Kidney (tissue), 13 donors: ENCODE measurements at regions not wholly inside any gene's neighbourhood (a gene's known extent, or its start where the extent isn't known, plus 50 kb on each side); places are given as distances from the start of the nearest gene placed in this dataset.

ENCODE experiments used
- DNase-seq, 5 donors: peaks; one replicate each; pipeline ENCODE4 v3.0.0-alpha.2; 2013 to 2020
- FAIRE-seq: peaks from 2 replicates; lab custom pipeline; 2012; peaks lifted over from hg19 to GRCh38; lab: Jason Lieb, UNC
- H3K27ac ChIP-seq, 2 donors: one replicate each; pipeline ENCODE4 v1.7.0; 2013; ENCODE audit warnings: low read depth in 2 of 2, low read length in 2 of 2, inconsistent platforms in 1 of 2
- H3K27me3 ChIP-seq: one replicate; pipeline ENCODE4 v1.7.1; 2013; ENCODE audit warnings: low read length, inconsistent platforms; ENCODE audit not compliant: control insufficient read depth, insufficient read depth
- H3K36me3 ChIP-seq, 3 donors: one replicate each; pipeline versions ENCODE4 v1.7.0 to v1.7.1; 2013; ENCODE audit warnings: low read length in 3 of 3, control low read depth in 1 of 3, inconsistent platforms in 1 of 3; ENCODE audit not compliant: insufficient read depth in 3 of 3, control insufficient read depth in 2 of 3
- H3K4me1 ChIP-seq, 3 donors: one replicate each; pipeline versions ENCODE4 v1.7.0 to v1.7.1; 2013; ENCODE audit warnings: low read length in 3 of 3, inconsistent platforms in 1 of 3, low read depth in 1 of 3; ENCODE audit not compliant: control insufficient read depth in 2 of 3, insufficient read depth in 2 of 3
- H3K4me3 ChIP-seq, 3 donors: one replicate each; pipeline versions ENCODE4 v1.7.0 to v1.8.1; 2013; ENCODE audit warnings: low read length in 3 of 3, control low read depth in 1 of 3, inconsistent platforms in 1 of 3
- H3K9ac ChIP-seq, 3 donors: one replicate each; pipeline versions ENCODE4 v1.7.0 to v1.7.1; 2013; ENCODE audit warnings: low read length in 3 of 3, control low read depth in 1 of 3, inconsistent platforms in 1 of 3
- H3K9me3 ChIP-seq, 3 donors: one replicate each; pipeline versions ENCODE4 v1.7.0 to v1.7.1; 2013; ENCODE audit warnings: low read length in 3 of 3, control low read depth in 1 of 3, inconsistent platforms in 1 of 3; ENCODE audit not compliant: control insufficient read depth in 2 of 3, insufficient read depth in 1 of 3
- intact Hi-C: fragments of 100-400 bp; cut with DNase I; formaldehyde crosslinking; loops from one replicate; pipeline ENCODE4 v1.11.1; 2022
- TF ChIP-seq, protein P1 (sequence below): IDR thresholded peaks from 3 replicates; pipeline ENCODE4 v1.5.1; 2012; ENCODE audit warnings: mild to moderate bottlenecking, moderate library complexity, borderline replicate concordance; ENCODE audit not compliant: insufficient read depth; ENCODE audit errors: extremely low read depth
- donor health status: control.
- donor health status: control.
- donor health status: control.
- donor health status: control.
- donor health status: control.
- donor health status: DM: yes; HTN: yes; CAD: no.
- donor health status: Normal renal cell carcinoma (clear cell type).

DNA sequence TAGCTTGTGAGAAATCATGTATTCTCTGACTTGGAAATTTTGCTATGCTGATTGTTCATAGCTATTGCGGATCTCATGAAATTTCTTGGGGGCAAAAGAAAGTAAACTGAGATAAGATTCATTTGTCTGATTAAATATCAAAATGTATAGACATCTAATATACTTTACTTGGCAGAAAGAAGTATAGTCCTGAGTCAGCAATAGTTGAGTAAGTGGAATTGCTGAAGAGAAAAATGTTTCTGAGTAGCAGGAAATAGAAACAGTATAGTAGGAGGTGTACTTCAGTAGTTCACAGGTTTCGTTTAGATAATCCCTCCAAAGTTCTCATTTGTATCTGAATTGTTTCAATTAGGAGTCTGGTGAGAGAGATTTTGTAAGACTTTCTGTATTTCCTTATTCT is 705.9 kb downstream of the MCTP2 start:
- no peak for DNase-seq
- no peak overlapping the region for H3K27ac ChIP-seq
- no peaks in the 10 kb centered on the region for H3K9me3 ChIP-seq
- TF ChIP-seq, protein P1, sequence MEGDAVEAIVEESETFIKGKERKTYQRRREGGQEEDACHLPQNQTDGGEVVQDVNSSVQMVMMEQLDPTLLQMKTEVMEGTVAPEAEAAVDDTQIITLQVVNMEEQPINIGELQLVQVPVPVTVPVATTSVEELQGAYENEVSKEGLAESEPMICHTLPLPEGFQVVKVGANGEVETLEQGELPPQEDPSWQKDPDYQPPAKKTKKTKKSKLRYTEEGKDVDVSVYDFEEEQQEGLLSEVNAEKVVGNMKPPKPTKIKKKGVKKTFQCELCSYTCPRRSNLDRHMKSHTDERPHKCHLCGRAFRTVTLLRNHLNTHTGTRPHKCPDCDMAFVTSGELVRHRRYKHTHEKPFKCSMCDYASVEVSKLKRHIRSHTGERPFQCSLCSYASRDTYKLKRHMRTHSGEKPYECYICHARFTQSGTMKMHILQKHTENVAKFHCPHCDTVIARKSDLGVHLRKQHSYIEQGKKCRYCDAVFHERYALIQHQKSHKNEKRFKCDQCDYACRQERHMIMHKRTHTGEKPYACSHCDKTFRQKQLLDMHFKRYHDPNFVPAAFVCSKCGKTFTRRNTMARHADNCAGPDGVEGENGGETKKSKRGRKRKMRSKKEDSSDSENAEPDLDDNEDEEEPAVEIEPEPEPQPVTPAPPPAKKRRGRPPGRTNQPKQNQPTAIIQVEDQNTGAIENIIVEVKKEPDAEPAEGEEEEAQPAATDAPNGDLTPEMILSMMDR, result no peak
- H3K36me3 ChIP-seq, result no peaks in the 10 kb centered on the region
- intact Hi-C loops, result no loop called here
- H3K4me1 ChIP-seq, result no peaks in the 10 kb centered on the region
- no peaks in the 10 kb centered on the region for H3K27me3 ChIP-seq
- no peak overlapping the region for H3K4me3 ChIP-seq
- no peak overlapping the region for H3K9ac ChIP-seq
- no peak for FAIRE-seq

DNA sequence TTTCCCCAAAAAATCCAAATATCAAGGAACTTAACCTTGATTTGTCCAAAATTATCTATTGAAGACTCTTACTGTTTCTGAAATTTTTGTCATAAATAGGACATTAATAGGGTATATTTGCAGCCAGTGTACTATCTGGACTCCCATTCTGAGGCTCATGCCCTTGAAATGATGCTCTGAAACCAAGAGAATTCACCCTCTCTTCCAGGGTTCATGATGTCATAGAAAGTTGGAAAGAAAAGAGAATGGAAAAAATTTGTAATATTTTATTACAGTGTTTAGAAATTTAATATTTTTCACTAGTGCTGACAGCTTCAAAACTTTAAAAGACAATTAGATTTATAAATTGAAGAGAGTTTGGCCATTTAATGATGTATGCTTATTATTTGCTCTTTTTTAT is 712.5 kb downstream of the MCTP2 start:
- no peaks in the 10 kb centered on the region for H3K27me3 ChIP-seq
- no peak overlapping the region for H3K27ac ChIP-seq
- no peak for DNase-seq
- H3K9ac ChIP-seq, result no peak overlapping the region
- H3K4me3 ChIP-seq, result no peak overlapping the region
- intact Hi-C loops, result no loop called here
- no peaks in the 10 kb centered on the region for H3K4me1 ChIP-seq
- no peaks in the 10 kb centered on the region for H3K9me3 ChIP-seq
- TF ChIP-seq, protein P1, result no peak
- no peak for FAIRE-seq
- H3K36me3 ChIP-seq, result no peaks in the 10 kb centered on the region

DNA sequence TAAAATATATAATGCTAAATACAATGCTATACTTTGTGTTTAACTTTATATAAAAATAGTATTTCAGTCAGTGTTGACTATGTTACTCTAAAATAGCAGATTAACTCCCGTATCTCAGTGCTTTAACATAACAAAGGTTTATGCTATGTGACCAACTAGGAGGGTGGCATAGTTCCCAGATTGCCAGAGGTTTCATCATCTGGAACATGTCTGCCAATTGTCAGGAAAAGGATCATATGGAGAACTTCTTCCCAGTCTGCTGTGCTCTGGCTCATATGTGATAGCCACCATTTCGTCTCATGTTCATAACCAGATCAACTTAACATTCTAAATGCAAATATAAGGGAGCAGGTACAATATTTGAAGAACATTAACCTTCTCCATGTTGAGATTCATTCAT is 720.2 kb downstream of the MCTP2 start:
- Histone ChIP-seq H3K4me3 (no peak overlapping the region), H3K27ac (no peak overlapping the region), H3K36me3 (no peaks in the 10 kb centered on the region), H3K4me1 (no peaks in the 10 kb centered on the region), H3K27me3 (no peaks in the 10 kb centered on the region), H3K9ac (no peak overlapping the region), H3K9me3 (peaks cover 0 to 3% (median 0%) of the 10 kb centered on the region in 3 donors)
- intact Hi-C loops, result no loop called here
- DNase-seq, result no peak
- TF ChIP-seq, protein P1, result no peak
- no peak for FAIRE-seq

DNA sequence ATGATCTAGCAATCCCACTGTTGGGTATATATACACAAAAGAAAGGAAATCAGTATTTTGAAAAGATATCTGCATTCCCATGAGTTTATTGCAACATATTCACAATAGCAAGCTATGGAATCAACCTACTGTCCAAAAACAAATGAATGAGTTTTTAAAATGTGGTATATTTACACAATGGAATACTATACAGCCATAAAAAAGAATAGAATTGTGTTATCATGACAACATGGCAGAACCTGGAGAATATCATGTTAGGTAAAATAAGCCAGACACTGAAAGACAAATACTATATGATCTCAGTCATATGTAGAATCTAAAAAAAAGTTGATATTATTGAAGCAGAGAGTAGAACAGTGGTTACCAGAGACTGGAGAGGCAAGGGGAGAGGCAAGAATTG is 732.6 kb downstream of the MCTP2 start:
- Histone ChIP-seq H3K9ac (no peak overlapping the region), H3K27ac (no peak overlapping the region), H3K4me3 (no peak overlapping the region), H3K4me1 (no peaks in the 10 kb centered on the region), H3K9me3 (peaks cover 0 to 2% (median 0%) of the 10 kb centered on the region in 3 donors), H3K36me3 (no peaks in the 10 kb centered on the region), H3K27me3 (no peaks in the 10 kb centered on the region)
- no peak for DNase-seq
- intact Hi-C loops, result no loop called here
- FAIRE-seq, result no peak
- TF ChIP-seq, protein P1, result no peak
